Mammary epithelial cell (primary cell): ENCODE measurements at regions not wholly inside any gene's neighbourhood (a gene's known extent, or its start where the extent isn't known, plus 50 kb on each side); places are given as distances from the start of the nearest gene placed in this dataset.

Source experiments
- EZH2 ChIP-seq: IDR thresholded peaks from 2 replicates; pipeline ENCODE4 v1.6.1; 2012; ENCODE audit warnings: low read length, inconsistent platforms, borderline replicate concordance
- TF ChIP-seq, protein P1 (sequence below), 2 donors: IDR thresholded peaks in 1 of 2; conservative IDR thresholded peaks in 1 of 2; 2 replicates each; pipeline ENCODE4 v1.5.1; 2011 to 2012; ENCODE audit warnings: inconsistent platforms in 2 of 2, low read length in 2 of 2, mild to moderate bottlenecking in 2 of 2, control low read depth in 1 of 2, low read depth in 1 of 2; ENCODE audit not compliant: insufficient read depth in 1 of 2; ENCODE audit errors: extremely low read depth in 1 of 2

DNA sequence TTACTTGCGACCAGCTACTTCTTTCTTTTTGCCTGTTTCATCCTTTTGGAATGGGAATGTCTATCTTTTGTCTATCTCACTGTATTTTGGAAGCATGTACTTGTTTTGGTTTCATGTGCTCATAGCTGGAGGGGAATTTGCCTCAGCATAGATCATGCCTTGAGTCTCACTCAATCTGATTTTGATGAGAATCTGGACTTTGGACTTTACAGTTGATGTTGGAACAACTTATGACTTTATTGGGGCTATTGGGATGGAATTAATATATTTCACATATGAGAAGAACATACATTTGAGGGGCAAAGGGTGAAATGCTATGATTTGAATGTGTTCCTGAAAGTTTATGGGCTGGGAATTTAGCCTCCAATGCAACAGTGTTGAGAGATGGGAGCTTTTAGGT is 206.2 kb upstream of the DDI1 start:
- TF ChIP-seq, protein P1, sequence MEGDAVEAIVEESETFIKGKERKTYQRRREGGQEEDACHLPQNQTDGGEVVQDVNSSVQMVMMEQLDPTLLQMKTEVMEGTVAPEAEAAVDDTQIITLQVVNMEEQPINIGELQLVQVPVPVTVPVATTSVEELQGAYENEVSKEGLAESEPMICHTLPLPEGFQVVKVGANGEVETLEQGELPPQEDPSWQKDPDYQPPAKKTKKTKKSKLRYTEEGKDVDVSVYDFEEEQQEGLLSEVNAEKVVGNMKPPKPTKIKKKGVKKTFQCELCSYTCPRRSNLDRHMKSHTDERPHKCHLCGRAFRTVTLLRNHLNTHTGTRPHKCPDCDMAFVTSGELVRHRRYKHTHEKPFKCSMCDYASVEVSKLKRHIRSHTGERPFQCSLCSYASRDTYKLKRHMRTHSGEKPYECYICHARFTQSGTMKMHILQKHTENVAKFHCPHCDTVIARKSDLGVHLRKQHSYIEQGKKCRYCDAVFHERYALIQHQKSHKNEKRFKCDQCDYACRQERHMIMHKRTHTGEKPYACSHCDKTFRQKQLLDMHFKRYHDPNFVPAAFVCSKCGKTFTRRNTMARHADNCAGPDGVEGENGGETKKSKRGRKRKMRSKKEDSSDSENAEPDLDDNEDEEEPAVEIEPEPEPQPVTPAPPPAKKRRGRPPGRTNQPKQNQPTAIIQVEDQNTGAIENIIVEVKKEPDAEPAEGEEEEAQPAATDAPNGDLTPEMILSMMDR (conservative IDR thresholded peaks at IDR 0.05 in 1 of 2, IDR thresholded peaks at IDR 0.05 in 1 of 2; ENCODE audit: extremely low read depth in 1 of 2, insufficient read depth in 1 of 2, low read depth in 1 of 2, low read length in 2 of 2): no peak
- TF ChIP-seq EZH2: no peak
